ENCODE measurements at regions not wholly inside any gene's neighbourhood (a gene's known extent, or its start where the extent isn't known, plus 50 kb on each side); places are given as distances from the start of the nearest gene placed in this dataset.

DNA sequence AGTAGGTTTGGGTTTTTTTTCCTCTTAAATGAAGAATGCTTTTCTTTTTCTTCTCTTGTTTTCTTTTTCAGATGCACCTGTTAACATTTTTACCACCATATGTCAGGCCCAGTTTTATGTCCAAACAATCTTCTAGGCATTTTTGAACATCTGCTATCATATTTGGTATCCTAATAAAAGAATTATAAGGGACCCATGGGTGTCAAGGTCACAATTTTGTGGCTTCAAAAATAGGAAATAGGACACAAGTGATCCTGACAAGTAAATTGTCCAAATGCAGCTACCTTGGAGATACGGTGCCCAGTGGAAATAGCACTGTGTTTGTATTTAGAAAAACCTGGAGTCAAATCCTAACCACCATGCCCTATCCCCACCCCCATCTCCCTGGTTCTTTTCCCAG, 270.3 kb downstream of the MZT1 start:
- H3K9ac ChIP-seq (ENCODE audit: low read length): no peak overlapping the region
- no peaks in the 10 kb centered on the region for H3K4me1 ChIP-seq (ENCODE audit: insufficient read depth, low read length, severe bottlenecking)
- no peaks in the 10 kb centered on the region for H3K36me3 ChIP-seq (ENCODE audit: insufficient read depth, low read length)
- no peak overlapping the region for H3K4me2 ChIP-seq (ENCODE audit: low read length)
- H3K27me3 ChIP-seq (ENCODE audit: insufficient read depth, low read length): no peaks in the 10 kb centered on the region
- no peaks in the 10 kb centered on the region for H3K9me3 ChIP-seq (ENCODE audit: low read length)
- no peak overlapping the region for H3K27ac ChIP-seq (ENCODE audit: low read depth, low read length, poor library complexity, severe bottlenecking)
- no peaks in the 10 kb centered on the region for H4K20me1 ChIP-seq (ENCODE audit: insufficient read depth, low read length)
- no peak overlapping the region for H3K4me3 ChIP-seq (ENCODE audit: low read depth, low read length, poor library complexity, severe bottlenecking)
- no peaks in the 10 kb centered on the region for H3F3A ChIP-seq (ENCODE audit: insufficient read depth, low read length)
- TF ChIP-seq, protein P1, sequence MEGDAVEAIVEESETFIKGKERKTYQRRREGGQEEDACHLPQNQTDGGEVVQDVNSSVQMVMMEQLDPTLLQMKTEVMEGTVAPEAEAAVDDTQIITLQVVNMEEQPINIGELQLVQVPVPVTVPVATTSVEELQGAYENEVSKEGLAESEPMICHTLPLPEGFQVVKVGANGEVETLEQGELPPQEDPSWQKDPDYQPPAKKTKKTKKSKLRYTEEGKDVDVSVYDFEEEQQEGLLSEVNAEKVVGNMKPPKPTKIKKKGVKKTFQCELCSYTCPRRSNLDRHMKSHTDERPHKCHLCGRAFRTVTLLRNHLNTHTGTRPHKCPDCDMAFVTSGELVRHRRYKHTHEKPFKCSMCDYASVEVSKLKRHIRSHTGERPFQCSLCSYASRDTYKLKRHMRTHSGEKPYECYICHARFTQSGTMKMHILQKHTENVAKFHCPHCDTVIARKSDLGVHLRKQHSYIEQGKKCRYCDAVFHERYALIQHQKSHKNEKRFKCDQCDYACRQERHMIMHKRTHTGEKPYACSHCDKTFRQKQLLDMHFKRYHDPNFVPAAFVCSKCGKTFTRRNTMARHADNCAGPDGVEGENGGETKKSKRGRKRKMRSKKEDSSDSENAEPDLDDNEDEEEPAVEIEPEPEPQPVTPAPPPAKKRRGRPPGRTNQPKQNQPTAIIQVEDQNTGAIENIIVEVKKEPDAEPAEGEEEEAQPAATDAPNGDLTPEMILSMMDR (IDR thresholded peaks at IDR 0.05; ENCODE audit: low read length): no peak
- no peak for TF ChIP-seq EZH2 (IDR thresholded peaks at IDR 0.05; ENCODE audit: borderline replicate concordance, low read length)
- no peak overlapping the region for H2AFZ ChIP-seq (ENCODE audit: low read length)
- H3K79me2 ChIP-seq (ENCODE audit: insufficient read depth, low read length): no peaks in the 10 kb centered on the region
- H3K9me2 ChIP-seq (ENCODE audit: low read depth, low read length): no peaks in the 10 kb centered on the region

DNA sequence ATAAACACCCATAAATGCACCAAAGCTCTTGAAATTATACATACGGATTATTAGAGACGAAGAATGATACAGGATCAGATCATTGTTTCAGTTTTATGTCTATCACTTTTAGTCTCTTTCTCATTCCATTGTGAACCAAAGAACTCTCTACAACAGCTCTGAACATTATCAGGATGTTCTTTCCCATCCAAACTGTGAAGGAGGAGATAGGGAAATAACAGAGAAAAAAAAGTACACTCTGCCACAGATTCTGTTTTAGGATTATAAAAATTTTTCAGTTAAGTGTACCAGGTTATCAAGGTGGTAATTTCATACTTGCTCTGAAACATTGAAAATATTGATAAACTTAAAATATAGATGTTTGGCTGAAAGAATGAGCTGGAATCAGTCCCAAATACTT, 270.9 kb downstream of the MZT1 start:
- H3K36me3 ChIP-seq (ENCODE audit: insufficient read depth, low read length): no peaks in the 10 kb centered on the region
- H3K79me2 ChIP-seq (ENCODE audit: insufficient read depth, low read length): no peaks in the 10 kb centered on the region
- TF ChIP-seq EZH2 (IDR thresholded peaks at IDR 0.05; ENCODE audit: borderline replicate concordance, low read length): no peak
- TF ChIP-seq, protein P1 (IDR thresholded peaks at IDR 0.05; ENCODE audit: low read length): no peak
- H3K4me3 ChIP-seq (ENCODE audit: low read depth, low read length, poor library complexity, severe bottlenecking): no peak overlapping the region
- H3K4me1 ChIP-seq (ENCODE audit: insufficient read depth, low read length, severe bottlenecking): no peaks in the 10 kb centered on the region
- no peak overlapping the region for H3K9ac ChIP-seq (ENCODE audit: low read length)
- no peaks in the 10 kb centered on the region for H4K20me1 ChIP-seq (ENCODE audit: insufficient read depth, low read length)
- no peak overlapping the region for H3K4me2 ChIP-seq (ENCODE audit: low read length)
- no peaks in the 10 kb centered on the region for H3K9me3 ChIP-seq (ENCODE audit: low read length)
- no peaks in the 10 kb centered on the region for H3K9me2 ChIP-seq (ENCODE audit: low read depth, low read length)
- no peak overlapping the region for H3K27ac ChIP-seq (ENCODE audit: low read depth, low read length, poor library complexity, severe bottlenecking)
- no peak overlapping the region for H2AFZ ChIP-seq (ENCODE audit: low read length)
- no peaks in the 10 kb centered on the region for H3K27me3 ChIP-seq (ENCODE audit: insufficient read depth, low read length)
- no peaks in the 10 kb centered on the region for H3F3A ChIP-seq (ENCODE audit: insufficient read depth, low read length)

DNA sequence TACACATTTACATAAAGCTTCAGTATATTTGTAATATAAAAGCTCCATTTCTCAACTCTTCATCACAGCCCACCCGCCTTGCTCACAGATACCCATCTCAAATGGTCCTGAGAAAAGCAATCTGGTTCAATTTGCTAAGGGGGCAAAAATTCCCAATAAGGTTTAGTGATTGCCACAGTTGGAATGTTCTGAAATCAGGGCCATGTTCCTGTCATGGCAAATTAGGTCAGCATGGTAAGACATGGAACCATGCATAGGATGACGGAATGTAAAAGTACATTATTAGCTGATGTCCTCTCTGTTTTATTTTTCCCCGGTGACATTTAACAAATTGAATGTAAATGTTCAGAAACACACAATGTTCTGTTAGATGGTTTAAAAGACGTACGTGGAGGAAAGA, 274.3 kb downstream of the MZT1 start:
- H2AFZ ChIP-seq (ENCODE audit: low read length): no peak overlapping the region
- H4K20me1 ChIP-seq (ENCODE audit: insufficient read depth, low read length): no peaks in the 10 kb centered on the region
- no peaks in the 10 kb centered on the region for H3K27me3 ChIP-seq (ENCODE audit: insufficient read depth, low read length)
- no peaks in the 10 kb centered on the region for H3K36me3 ChIP-seq (ENCODE audit: insufficient read depth, low read length)
- H3F3A ChIP-seq (ENCODE audit: insufficient read depth, low read length): no peaks in the 10 kb centered on the region
- H3K79me2 ChIP-seq (ENCODE audit: insufficient read depth, low read length): no peaks in the 10 kb centered on the region
- TF ChIP-seq EZH2 (IDR thresholded peaks at IDR 0.05; ENCODE audit: borderline replicate concordance, low read length): no peak
- TF ChIP-seq, protein P1 (IDR thresholded peaks at IDR 0.05; ENCODE audit: low read length): no peak
- H3K4me2 ChIP-seq (ENCODE audit: low read length): no peak overlapping the region
- no peaks in the 10 kb centered on the region for H3K9me2 ChIP-seq (ENCODE audit: low read depth, low read length)
- no peak overlapping the region for H3K27ac ChIP-seq (ENCODE audit: low read depth, low read length, poor library complexity, severe bottlenecking)
- no peak overlapping the region for H3K4me3 ChIP-seq (ENCODE audit: low read depth, low read length, poor library complexity, severe bottlenecking)
- H3K9ac ChIP-seq (ENCODE audit: low read length): no peak overlapping the region
- no peaks in the 10 kb centered on the region for H3K9me3 ChIP-seq (ENCODE audit: low read length)
- H3K4me1 ChIP-seq (ENCODE audit: insufficient read depth, low read length, severe bottlenecking): no peaks in the 10 kb centered on the region

Data from OCI-LY1 (cell line).